ENCODE measurements at regions not wholly inside any gene's neighbourhood (a gene's known extent, or its start where the extent isn't known, plus 50 kb on each side); places are given as distances from the start of the nearest gene placed in this dataset.

DNA sequence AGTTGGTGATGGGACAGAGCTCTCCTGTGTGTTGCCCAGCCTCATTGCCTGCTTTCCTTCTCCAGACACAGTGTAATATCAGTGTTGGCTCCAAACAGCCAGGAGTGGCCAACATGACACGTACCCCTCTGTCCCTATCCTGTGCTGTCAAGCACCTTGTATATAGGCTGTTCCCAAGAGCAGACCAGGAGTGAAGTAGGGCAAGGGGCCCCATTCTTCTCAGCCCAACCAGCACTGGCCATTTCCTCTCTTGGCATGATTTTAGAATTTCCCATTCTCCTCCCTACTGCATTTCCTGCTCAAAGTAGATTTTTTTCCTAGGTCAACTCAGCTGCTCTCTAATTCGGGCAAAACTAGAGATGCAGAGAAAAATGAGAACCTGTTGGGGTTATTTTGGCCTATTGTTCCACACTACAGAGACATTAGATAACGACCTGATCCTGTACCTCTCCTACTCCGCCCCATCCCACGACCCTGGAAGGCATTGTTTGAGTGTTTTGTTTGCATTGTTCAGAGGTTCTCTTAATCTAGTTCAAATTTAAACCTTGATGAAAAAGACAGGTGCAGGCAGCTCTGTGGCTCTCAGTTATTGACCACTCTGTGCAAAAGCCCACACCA, 95.6 kb downstream of the RASSF10 start:
- Histone ChIP-seq H3K9ac (ENCODE audit: low read length in 5 of 5) (no peak overlapping the region), H3K4me3 (ENCODE audit: low read depth in 1 of 5, low read length in 5 of 5) (peak overlapping the region in 1 of 5 donors; percentile 28), H3K4me1 (ENCODE audit: control insufficient read depth in 5 of 5, insufficient read depth in 5 of 5, low read length in 5 of 5) (peaks cover 0 to 26% (median 0%) of the 10 kb centered on the region in 5 donors), H3K27me3 (ENCODE audit: control insufficient read depth in 5 of 5, insufficient read depth in 4 of 5, low read length in 5 of 5) (peaks cover 0 to 2% (median 0%) of the 10 kb centered on the region in 5 donors), H3K27ac (ENCODE audit: low read depth, low read length) (peak overlapping the region; percentile 32), H3K9me3 (ENCODE audit: control insufficient read depth in 5 of 5, low read length in 5 of 5) (peaks cover 0 to 5% (median 0%) of the 10 kb centered on the region in 5 donors), H3K36me3 (ENCODE audit: control insufficient read depth in 5 of 5, insufficient read depth in 5 of 5, low read length in 5 of 5) (no peaks in the 10 kb centered on the region)

DNA sequence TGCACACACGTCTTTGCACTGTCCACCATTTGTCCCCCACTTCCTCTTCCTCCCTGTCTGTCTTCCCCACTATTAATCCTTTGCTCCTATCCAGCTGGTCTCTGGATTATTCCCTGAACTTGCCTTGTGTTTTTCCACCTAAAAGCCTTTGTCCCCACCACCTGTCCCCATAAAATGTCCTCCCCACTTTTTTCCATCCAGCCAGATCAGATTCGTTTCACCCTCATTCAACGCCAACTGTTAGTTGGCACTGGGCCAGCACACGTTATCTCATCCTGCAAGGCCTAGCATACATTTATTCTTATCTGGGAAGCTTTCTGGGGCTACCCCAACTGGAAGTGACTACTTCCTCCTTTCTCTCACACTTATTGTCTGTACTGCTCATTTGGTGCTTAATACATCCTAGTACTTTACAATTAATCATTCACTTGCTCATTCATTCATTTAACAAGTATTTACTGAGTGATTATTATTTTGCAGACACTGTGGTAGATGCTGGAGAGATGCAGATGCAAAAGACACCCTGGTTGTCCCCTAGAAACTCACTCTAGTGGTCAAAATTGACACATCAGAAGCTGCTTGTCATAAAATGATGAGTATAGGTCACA, 96.2 kb downstream of the RASSF10 start:
- peaks cover 0 to 2% (median 0%) of the 10 kb centered on the region in 5 donors for H3K27me3 ChIP-seq (ENCODE audit: control insufficient read depth in 5 of 5, insufficient read depth in 4 of 5, low read length in 5 of 5)
- peaks cover 0 to 5% (median 0%) of the 10 kb centered on the region in 5 donors for H3K9me3 ChIP-seq (ENCODE audit: control insufficient read depth in 5 of 5, low read length in 5 of 5)
- no peaks in the 10 kb centered on the region for H3K36me3 ChIP-seq (ENCODE audit: control insufficient read depth in 5 of 5, insufficient read depth in 5 of 5, low read length in 5 of 5)
- no peak overlapping the region for H3K4me3 ChIP-seq (ENCODE audit: low read depth in 1 of 5, low read length in 5 of 5)
- H3K27ac ChIP-seq (ENCODE audit: low read depth, low read length), result peak overlapping the region; percentile 25
- peaks cover 0 to 26% (median 0%) of the 10 kb centered on the region in 5 donors for H3K4me1 ChIP-seq (ENCODE audit: control insufficient read depth in 5 of 5, insufficient read depth in 5 of 5, low read length in 5 of 5)
- H3K9ac ChIP-seq (ENCODE audit: low read length in 5 of 5), result no peak overlapping the region

DNA sequence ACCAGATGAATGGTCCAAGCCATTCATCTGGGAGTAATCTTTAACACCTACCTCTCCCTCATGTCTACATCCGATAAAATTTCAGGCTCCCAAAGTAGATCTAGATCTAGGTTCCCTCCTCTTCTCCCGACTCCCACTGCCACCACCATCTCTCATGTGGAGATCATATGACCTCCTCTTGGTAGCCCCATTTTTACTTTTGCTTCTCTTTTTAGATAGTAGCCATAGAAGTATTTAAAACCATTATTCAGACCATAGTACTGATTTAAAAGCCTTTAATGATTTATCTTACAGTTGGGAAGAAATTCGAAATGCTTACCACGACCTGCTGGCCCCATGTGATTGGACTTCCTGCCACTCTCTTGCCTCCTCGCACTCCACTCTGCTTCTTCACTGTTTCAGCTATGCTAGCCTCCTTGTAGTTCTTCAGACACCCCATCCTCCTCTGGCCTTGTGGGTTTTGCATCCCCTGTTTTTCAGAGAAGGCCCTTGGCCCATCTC, 98.5 kb downstream of the RASSF10 start:
- Histone ChIP-seq H3K4me3 (ENCODE audit: low read depth in 1 of 5, low read length in 5 of 5) (no peak overlapping the region), H3K36me3 (ENCODE audit: control insufficient read depth in 5 of 5, insufficient read depth in 5 of 5, low read length in 5 of 5) (no peaks in the 10 kb centered on the region), H3K4me1 (ENCODE audit: control insufficient read depth in 5 of 5, insufficient read depth in 5 of 5, low read length in 5 of 5) (peaks cover 0 to 44% (median 4%) of the 10 kb centered on the region in 5 donors), H3K9ac (ENCODE audit: low read length in 5 of 5) (no peak overlapping the region), H3K27ac (ENCODE audit: low read depth, low read length) (no peak overlapping the region), H3K27me3 (ENCODE audit: control insufficient read depth in 5 of 5, insufficient read depth in 4 of 5, low read length in 5 of 5) (peaks cover 0 to 3% (median 0%) of the 10 kb centered on the region in 5 donors), H3K9me3 (ENCODE audit: control insufficient read depth in 5 of 5, low read length in 5 of 5) (peaks cover 0 to 5% (median 0%) of the 10 kb centered on the region in 5 donors)

DNA sequence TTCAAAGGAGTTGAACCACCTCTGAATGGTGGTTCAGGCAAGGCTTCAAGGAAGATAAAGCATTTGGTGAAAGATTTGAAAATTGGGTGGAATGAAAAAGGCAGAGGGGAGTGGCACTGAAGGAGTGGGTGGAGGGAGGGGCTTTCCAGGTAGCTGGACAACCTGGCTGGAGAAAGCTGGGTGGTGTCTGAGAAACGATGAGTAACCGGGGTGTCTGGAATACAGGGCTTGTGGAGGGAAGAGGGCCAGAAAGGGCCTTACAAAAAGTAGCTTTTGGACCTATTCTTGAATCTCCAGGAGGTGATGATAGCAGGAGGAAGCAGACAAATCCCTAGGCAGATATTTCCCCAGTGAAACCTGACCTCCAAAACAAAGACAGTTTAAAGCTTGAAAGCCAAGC, 99.3 kb downstream of the RASSF10 start:
- Histone ChIP-seq H3K9me3 (ENCODE audit: control insufficient read depth in 5 of 5, low read length in 5 of 5) (peaks cover 0 to 5% (median 0%) of the 10 kb centered on the region in 5 donors), H3K36me3 (ENCODE audit: control insufficient read depth in 5 of 5, insufficient read depth in 5 of 5, low read length in 5 of 5) (no peaks in the 10 kb centered on the region), H3K9ac (ENCODE audit: low read length in 5 of 5) (no peak overlapping the region), H3K4me3 (ENCODE audit: low read depth in 1 of 5, low read length in 5 of 5) (no peak overlapping the region), H3K27ac (ENCODE audit: low read depth, low read length) (no peak overlapping the region), H3K4me1 (ENCODE audit: control insufficient read depth in 5 of 5, insufficient read depth in 5 of 5, low read length in 5 of 5) (peaks cover 0 to 46% (median 4%) of the 10 kb centered on the region in 5 donors), H3K27me3 (ENCODE audit: control insufficient read depth in 5 of 5, insufficient read depth in 4 of 5, low read length in 5 of 5) (peaks cover 0 to 3% (median 0%) of the 10 kb centered on the region in 5 donors)

DNA sequence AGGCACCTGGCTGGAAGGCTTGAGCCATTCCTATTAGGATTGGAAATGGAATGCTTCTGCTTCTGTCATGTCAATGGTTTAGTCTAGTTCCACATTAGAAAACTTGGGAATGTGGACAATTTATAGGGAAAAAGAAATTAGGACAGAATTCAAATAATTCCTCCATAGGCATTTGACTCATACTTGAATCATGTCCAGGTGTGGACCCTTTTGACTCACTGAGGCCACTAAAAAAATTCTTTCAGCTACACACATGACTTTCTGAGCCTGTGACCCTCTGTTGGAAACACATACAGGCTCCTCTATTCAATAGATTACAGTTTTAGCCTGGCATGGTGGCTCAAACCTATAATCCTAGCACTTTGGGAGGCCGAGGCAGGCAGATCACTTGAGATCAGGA, 100.5 kb downstream of the RASSF10 start:
- Histone ChIP-seq H3K27ac (ENCODE audit: low read depth, low read length) (no peak overlapping the region), H3K36me3 (ENCODE audit: control insufficient read depth in 5 of 5, insufficient read depth in 5 of 5, low read length in 5 of 5) (no peaks in the 10 kb centered on the region), H3K4me3 (ENCODE audit: low read depth in 1 of 5, low read length in 5 of 5) (no peak overlapping the region), H3K27me3 (ENCODE audit: control insufficient read depth in 5 of 5, insufficient read depth in 4 of 5, low read length in 5 of 5) (peaks cover 0 to 3% (median 0%) of the 10 kb centered on the region in 5 donors), H3K9ac (ENCODE audit: low read length in 5 of 5) (no peak overlapping the region), H3K9me3 (ENCODE audit: control insufficient read depth in 5 of 5, low read length in 5 of 5) (peaks cover 0 to 5% (median 0%) of the 10 kb centered on the region in 5 donors), H3K4me1 (ENCODE audit: control insufficient read depth in 5 of 5, insufficient read depth in 5 of 5, low read length in 5 of 5) (peaks cover 0 to 40% (median 4%) of the 10 kb centered on the region in 5 donors)

DNA sequence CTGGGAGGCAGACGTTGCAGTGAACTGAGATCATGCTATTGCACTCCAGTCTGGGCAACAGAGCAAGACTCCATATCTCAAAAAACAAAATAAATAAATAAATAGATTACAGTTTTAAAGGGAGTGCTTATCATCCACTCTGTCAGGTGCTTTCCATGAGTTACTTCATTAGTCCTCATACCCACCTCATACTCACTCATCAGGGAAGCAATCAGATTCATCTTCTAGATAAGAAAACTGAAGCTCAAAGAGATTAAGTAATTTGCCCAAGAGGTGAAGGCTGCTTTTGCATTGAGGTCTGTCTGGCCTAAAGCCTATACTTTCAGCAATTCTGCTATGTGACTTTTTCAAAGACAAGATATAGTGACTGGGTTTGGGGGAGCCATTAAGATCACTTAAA, 101.0 kb downstream of the RASSF10 start:
- Histone ChIP-seq H3K4me3 (ENCODE audit: low read depth in 1 of 5, low read length in 5 of 5) (no peak overlapping the region), H3K27me3 (ENCODE audit: control insufficient read depth in 5 of 5, insufficient read depth in 4 of 5, low read length in 5 of 5) (peaks cover 0 to 3% (median 0%) of the 10 kb centered on the region in 5 donors), H3K9me3 (ENCODE audit: control insufficient read depth in 5 of 5, low read length in 5 of 5) (peaks cover 0 to 5% (median 0%) of the 10 kb centered on the region in 5 donors)

DNA sequence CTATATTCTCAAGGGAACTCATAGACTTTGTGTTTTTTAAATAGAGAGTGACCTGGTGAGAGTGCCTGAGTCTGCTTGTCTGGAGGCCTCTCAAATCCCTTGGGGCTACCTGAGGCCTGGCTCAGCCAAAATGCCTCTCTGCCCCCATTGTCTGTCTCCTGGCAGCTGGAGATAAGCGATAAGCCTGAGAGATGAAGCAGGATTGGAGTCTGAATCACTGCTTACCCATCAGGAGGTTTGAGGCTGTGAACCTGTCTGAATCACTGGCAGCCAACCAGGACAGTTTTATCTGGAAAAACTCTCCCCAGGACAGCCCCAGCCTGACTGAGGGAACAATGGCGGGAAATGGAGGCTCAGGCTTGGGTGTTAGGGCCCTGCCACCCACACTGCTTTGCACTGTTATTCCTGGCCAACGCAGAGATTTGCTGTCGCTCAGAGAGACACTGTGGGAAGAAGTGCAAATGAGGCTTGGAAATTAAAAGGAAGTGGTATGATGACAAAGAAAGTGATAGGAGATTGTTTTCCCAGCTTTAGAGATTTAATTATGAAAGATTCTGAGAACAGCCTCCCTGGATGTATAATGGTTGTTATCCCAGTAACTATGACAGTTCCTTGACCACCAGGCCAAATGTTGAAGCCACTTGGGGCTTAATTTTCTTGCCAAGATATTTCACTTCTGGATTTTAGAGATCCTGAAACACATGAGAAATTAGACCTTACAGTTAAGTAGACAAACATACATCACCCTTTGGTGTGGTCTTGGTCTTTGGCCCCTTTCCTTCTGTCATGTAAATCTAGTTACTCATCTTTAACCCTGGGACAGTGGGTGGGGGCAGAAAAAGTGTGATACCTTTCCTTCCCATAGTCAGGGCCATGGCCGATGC, 102.1 kb downstream of the RASSF10 start:
- H3K27ac ChIP-seq (ENCODE audit: low read depth, low read length), result no peak overlapping the region
- H3K27me3 ChIP-seq (ENCODE audit: control insufficient read depth in 5 of 5, insufficient read depth in 4 of 5, low read length in 5 of 5), result peaks cover 0 to 3% (median 0%) of the 10 kb centered on the region in 5 donors
- peaks cover 0 to 25% (median 4%) of the 10 kb centered on the region in 5 donors for H3K4me1 ChIP-seq (ENCODE audit: control insufficient read depth in 5 of 5, insufficient read depth in 5 of 5, low read length in 5 of 5)
- H3K9ac ChIP-seq (ENCODE audit: low read length in 5 of 5), result no peak overlapping the region
- peaks cover 0 to 5% (median 0%) of the 10 kb centered on the region in 5 donors for H3K9me3 ChIP-seq (ENCODE audit: control insufficient read depth in 5 of 5, low read length in 5 of 5)
- H3K36me3 ChIP-seq (ENCODE audit: control insufficient read depth in 5 of 5, insufficient read depth in 5 of 5, low read length in 5 of 5), result no peaks in the 10 kb centered on the region
- no peak overlapping the region for H3K4me3 ChIP-seq (ENCODE audit: low read depth in 1 of 5, low read length in 5 of 5)

More for the DNA sequence above, 101.0 kb downstream of the RASSF10 start:
- Histone ChIP-seq H3K4me1 (ENCODE audit: control insufficient read depth in 5 of 5, insufficient read depth in 5 of 5, low read length in 5 of 5) (peaks cover 0 to 35% (median 4%) of the 10 kb centered on the region in 5 donors), H3K36me3 (ENCODE audit: control insufficient read depth in 5 of 5, insufficient read depth in 5 of 5, low read length in 5 of 5) (no peaks in the 10 kb centered on the region), H3K9ac (ENCODE audit: low read length in 5 of 5) (no peak overlapping the region), H3K27ac (ENCODE audit: low read depth, low read length) (no peak overlapping the region)

DNA sequence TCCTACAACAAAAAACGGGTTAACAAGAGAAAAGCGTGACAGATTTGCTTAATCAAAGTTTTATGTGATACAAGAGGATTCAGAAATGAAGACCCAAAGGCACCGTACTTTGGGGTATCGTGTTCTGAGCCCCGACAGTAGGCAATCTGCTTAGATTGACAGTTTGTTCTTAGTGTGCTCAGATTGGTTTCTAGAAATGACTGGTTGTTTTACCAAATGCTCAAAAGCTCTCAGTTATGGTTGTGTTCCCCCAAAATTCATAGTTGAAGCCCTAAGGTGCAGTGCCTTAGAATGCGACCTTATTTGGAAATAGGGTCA, 102.7 kb downstream of the RASSF10 start:
- H3K36me3 ChIP-seq (ENCODE audit: control insufficient read depth in 5 of 5, insufficient read depth in 5 of 5, low read length in 5 of 5), result no peaks in the 10 kb centered on the region
- H3K9me3 ChIP-seq (ENCODE audit: control insufficient read depth in 5 of 5, low read length in 5 of 5), result peaks cover 0 to 5% (median 0%) of the 10 kb centered on the region in 5 donors
- H3K4me3 ChIP-seq (ENCODE audit: low read depth in 1 of 5, low read length in 5 of 5), result no peak overlapping the region
- H3K9ac ChIP-seq (ENCODE audit: low read length in 5 of 5), result no peak overlapping the region
- H3K4me1 ChIP-seq (ENCODE audit: control insufficient read depth in 5 of 5, insufficient read depth in 5 of 5, low read length in 5 of 5), result peaks cover 0 to 20% (median 4%) of the 10 kb centered on the region in 5 donors
- H3K27me3 ChIP-seq (ENCODE audit: control insufficient read depth in 5 of 5, insufficient read depth in 4 of 5, low read length in 5 of 5), result peaks cover 0 to 3% (median 0%) of the 10 kb centered on the region in 5 donors
- H3K27ac ChIP-seq (ENCODE audit: low read depth, low read length), result no peak overlapping the region

DNA sequence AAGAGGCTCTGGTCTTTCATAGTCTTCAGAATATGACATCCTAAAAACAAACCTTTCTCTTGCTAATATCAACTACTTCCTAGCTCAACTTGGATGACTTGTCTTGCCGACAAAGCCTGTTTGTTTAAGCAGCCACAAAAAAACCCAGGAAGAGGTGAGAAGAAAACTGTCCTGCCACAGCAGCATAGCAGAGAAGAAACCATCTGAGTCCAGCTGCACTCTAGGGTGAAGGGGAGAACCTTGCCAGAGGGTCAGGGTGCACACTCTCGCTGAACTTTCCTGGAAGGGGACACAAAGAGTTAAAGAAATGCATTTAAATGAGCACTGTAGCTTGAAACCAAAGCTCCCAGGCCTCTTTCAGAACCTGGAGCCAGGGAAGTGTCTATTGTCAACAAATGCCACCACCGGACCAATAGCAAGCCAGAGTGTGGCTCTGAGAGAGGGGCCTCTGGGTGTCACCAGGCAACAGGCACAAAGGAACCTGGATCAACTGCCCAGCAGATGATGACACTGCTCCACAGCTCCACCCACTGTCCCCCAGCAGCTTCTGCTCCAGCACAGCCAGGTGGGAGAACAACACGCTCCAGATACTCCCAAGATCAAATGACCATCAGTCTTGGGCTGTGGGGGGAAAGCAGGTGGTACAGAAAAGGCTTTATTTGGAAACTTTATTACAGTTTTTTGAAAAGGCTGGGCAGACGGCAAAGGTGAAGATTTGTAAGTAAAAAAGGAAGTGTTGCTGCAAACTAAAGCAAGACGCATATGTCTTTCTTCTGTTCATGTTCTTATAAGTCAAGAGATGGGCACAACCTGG, 105.7 kb downstream of the RASSF10 start:
- Histone ChIP-seq H3K27me3 (ENCODE audit: control insufficient read depth in 5 of 5, insufficient read depth in 4 of 5, low read length in 5 of 5) (peaks cover 0 to 3% (median 0%) of the 10 kb centered on the region in 5 donors), H3K4me1 (ENCODE audit: control insufficient read depth in 5 of 5, insufficient read depth in 5 of 5, low read length in 5 of 5) (peaks cover 0 to 25% (median 4%) of the 10 kb centered on the region in 5 donors), H3K9ac (ENCODE audit: low read length in 5 of 5) (no peak overlapping the region), H3K9me3 (ENCODE audit: control insufficient read depth in 5 of 5, low read length in 5 of 5) (no peaks in the 10 kb centered on the region), H3K36me3 (ENCODE audit: control insufficient read depth in 5 of 5, insufficient read depth in 5 of 5, low read length in 5 of 5) (no peaks in the 10 kb centered on the region), H3K4me3 (ENCODE audit: low read depth in 1 of 5, low read length in 5 of 5) (no peak overlapping the region), H3K27ac (ENCODE audit: low read depth, low read length) (no peak overlapping the region)

Measured in subcutaneous abdominal adipose tissue (tissue), 5 donors.